PC-9 (cell line): ENCODE measurements at regions not wholly inside any gene's neighbourhood (a gene's known extent, or its start where the extent isn't known, plus 50 kb on each side); places are given as distances from the start of the nearest gene placed in this dataset.

Experiments
- BruUV-seq: library from RNA; stranded (reverse); fragments of 400-500 nt; replicated peaks from 2 replicates; lab custom pipeline; 2021; lab: Mats Ljungman, UMichigan
- CTCF ChIA-PET: fragments of 300-600 bp; sonication (Branson Sonifier 250); formaldehyde crosslinking; loops from one replicate; lab custom pipeline; 2022; ENCODE audit warnings: antibody characterized with exemption; lab: Charles Lee
- POLR2A ChIA-PET: fragments of 300-600 bp; sonication (Branson Sonifier 250); formaldehyde crosslinking; loops from one replicate; lab custom pipeline; 2022; ENCODE audit warnings: antibody characterized with exemption; ENCODE audit not compliant: unreplicated experiment; lab: Charles Lee
- DNase-seq, 2 experiments: peaks; one replicate each; pipeline versions ENCODE4 v3.0.0 to v3.0.0-alpha.2; 2015 to 2022; ENCODE audit warnings: mixed read lengths in 1 of 2
- H2AFZ ChIP-seq: fragments of 200-600 bp; sonication (generic); 2 replicates; pipeline ENCODE4 v1.8.1; 2017; ENCODE audit warnings: antibody characterized with exemption
- H3F3A ChIP-seq: fragments of 200-600 bp; sonication (generic); 2 replicates; pipeline ENCODE4 v1.8.1; 2017; ENCODE audit warnings: antibody characterized with exemption, mild to moderate bottlenecking, low read depth; ENCODE audit not compliant: insufficient read depth
- H3K27ac ChIP-seq: fragments of 200-600 bp; sonication (generic); 2 replicates; pipeline ENCODE4 v1.6.1; 2016; ENCODE audit warnings: mixed run types
- H3K27me3 ChIP-seq: fragments of 200-600 bp; sonication (generic); 2 replicates; pipeline ENCODE4 v1.6.1; 2016; ENCODE audit warnings: low read depth, mixed run types; ENCODE audit not compliant: insufficient read depth
- H3K36me3 ChIP-seq: fragments of 200-600 bp; sonication (generic); 2 replicates; pipeline ENCODE4 v1.6.1; 2016; ENCODE audit warnings: low read depth, mixed run types
- H3K4me1 ChIP-seq: fragments of 200-600 bp; sonication (generic); replicated peaks from 2 replicates; pipeline ENCODE4 v1.6.1; 2016; ENCODE audit warnings: mixed run types; ENCODE audit not compliant: insufficient read depth
- H3K4me2 ChIP-seq: fragments of 200-600 bp; sonication (generic); 2 replicates; pipeline ENCODE4 v1.6.1; 2017; ENCODE audit warnings: mixed run types
- H3K4me3 ChIP-seq: fragments of 200-600 bp; sonication (generic); 2 replicates; pipeline ENCODE4 v1.6.1; 2016; ENCODE audit warnings: mixed run types
- H3K79me2 ChIP-seq: fragments of 200-600 bp; sonication (generic); 2 replicates; pipeline ENCODE4 v1.6.1; 2017; ENCODE audit warnings: low read depth, mixed run types
- H3K9me2 ChIP-seq: fragments of 200-600 bp; sonication (generic); 2 replicates; pipeline ENCODE4 v1.8.1; 2017; ENCODE audit warnings: mild to moderate bottlenecking; ENCODE audit not compliant: insufficient read depth
- H3K9me3 ChIP-seq: fragments of 200-600 bp; sonication (generic); 2 replicates; pipeline ENCODE4 v1.8.1; 2016; ENCODE audit warnings: low read depth; ENCODE audit not compliant: insufficient read depth
- H4K20me1 ChIP-seq: fragments of 200-600 bp; sonication (generic); 2 replicates; pipeline ENCODE4 v1.8.1; 2017; ENCODE audit not compliant: insufficient read depth
- CTCF ChIP-seq: fragments of 200-600 bp; sonication (generic); conservative IDR thresholded peaks from 2 replicates; pipeline ENCODE4 v1.6.1; 2017; ENCODE audit warnings: mixed run types, antibody characterized with exemption, mild to moderate bottlenecking, moderate library complexity
- EZH2 ChIP-seq: fragments of 200-600 bp; sonication (generic); IDR thresholded peaks from 2 replicates; pipeline ENCODE4 v1.8.0; 2017; ENCODE audit warnings: antibody characterized with exemption, low read depth
- intact Hi-C: fragments of 100-400 bp; cut with micrococcal nuclease; formaldehyde crosslinking; loops from one replicate; pipeline ENCODE4 v1.10.0; 2022; ENCODE audit not compliant: unreplicated experiment

- intact Hi-C loops: loop anchor here (5.0 kb wide), 1 partner anchor 1145 kb away; no protein-coding TSS in a partner anchor
- CTCF ChIA-PET: interaction anchor here (0.7 kb wide), 1 partner anchor 1146 kb away, joined by 3 read pairs; no protein-coding TSS in a partner anchor
- TF ChIP-seq EZH2 (no peak), CTCF (no peak)
Observed at GRCh38 chr16:7027401-7027800, 305.2 kb upstream of the RBFOX1 start.

DNA sequence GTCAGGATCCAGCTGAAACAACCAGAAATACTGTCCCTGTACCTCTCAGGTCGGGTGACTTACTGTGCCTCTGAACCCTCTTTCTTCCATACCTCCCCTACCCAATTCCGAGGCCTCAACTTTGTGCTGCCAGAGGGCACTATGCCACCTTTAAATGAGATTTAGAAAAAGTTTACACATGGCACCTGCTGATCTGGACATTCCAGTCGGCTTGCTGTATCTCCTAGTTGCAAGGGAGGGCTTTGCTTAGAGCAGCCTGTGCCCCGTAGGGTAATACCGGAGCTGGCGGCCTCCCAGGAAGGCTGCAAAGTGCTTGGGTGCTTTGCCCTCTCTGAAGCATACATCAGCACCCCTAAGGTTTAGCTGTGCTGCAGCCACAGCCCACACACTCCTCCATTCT, 306.0 kb upstream of the RBFOX1 start:
- no peak overlapping the region for H3K4me2 ChIP-seq
- H3K9me3 ChIP-seq: no peaks in the 10 kb centered on the region
- no peak for DNase-seq
- H2AFZ ChIP-seq: no peak overlapping the region
- POLR2A ChIA-PET: no interaction called here
- H3K79me2 ChIP-seq: no peaks in the 10 kb centered on the region
- no peaks in the 10 kb centered on the region for H3K4me1 ChIP-seq
- no peaks in the 10 kb centered on the region for H3K27me3 ChIP-seq
- H3K27ac ChIP-seq: no peak overlapping the region
- CTCF ChIA-PET: no interaction called here
- TF ChIP-seq EZH2: no peak
- no peak for TF ChIP-seq CTCF
- intact Hi-C loops: loop anchor here (5.0 kb wide), 1 partner anchor 1146 kb away; no protein-coding TSS in a partner anchor
- BruUV-seq: no TSS peak
- no peaks in the 10 kb centered on the region for H3K9me2 ChIP-seq
- H3K4me3 ChIP-seq: no peak overlapping the region
- H4K20me1 ChIP-seq: no peaks in the 10 kb centered on the region; the same call in 1 of the 2 replicates
- no peaks in the 10 kb centered on the region for H3K36me3 ChIP-seq
- no peaks in the 10 kb centered on the region for H3F3A ChIP-seq

More at GRCh38 chr16:7027401-7027800, 305.2 kb upstream of the RBFOX1 start:
- no peak for DNase-seq
- Histone ChIP-seq H3K27me3 (no peaks in the 10 kb centered on the region; the same call in 1 of the 2 replicates), H3K4me1 (no peaks in the 10 kb centered on the region), H3K9me2 (no peaks in the 10 kb centered on the region), H3K36me3 (no peaks in the 10 kb centered on the region), H3K79me2 (no peaks in the 10 kb centered on the region), H3K4me3 (no peak overlapping the region), H2AFZ (no peak overlapping the region), H3K27ac (no peak overlapping the region), H3K4me2 (no peak overlapping the region), H3F3A (no peaks in the 10 kb centered on the region), H3K9me3 (no peaks in the 10 kb centered on the region), H4K20me1 (no peaks in the 10 kb centered on the region; the same call in 1 of the 2 replicates)
- POLR2A ChIA-PET: no interaction called here
- no TSS peak for BruUV-seq

DNA sequence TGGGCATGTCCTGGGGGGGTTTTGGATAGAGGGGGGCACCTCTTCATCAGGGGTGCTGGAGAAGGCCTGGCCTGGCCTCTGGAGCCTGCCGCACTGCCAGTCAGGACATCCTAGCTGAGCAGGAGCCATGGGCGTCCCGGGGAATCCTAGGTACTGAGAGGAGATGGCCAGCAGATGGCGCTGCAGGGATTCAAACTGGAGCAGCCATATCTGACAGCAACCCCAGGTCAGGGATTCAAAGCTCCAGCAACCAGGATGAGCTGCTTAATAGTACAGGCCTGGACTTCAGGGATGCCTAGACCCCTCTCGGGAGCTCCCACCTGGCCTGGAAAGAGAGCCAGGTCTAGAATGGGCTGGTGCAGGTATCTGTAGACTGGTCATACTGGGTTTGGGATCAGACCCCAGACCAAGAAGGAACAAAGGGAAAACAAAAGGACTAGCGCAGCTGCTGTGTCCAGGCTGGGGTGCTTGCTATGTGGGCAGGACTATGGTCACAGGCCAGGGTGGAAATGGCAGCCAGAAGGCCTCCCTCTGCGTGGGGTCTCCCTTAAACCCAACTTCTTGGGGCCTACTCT, 306.9 kb upstream of the RBFOX1 start:
- ChIA-PET POLR2A (no interaction called here), CTCF (interaction anchor here (0.5 kb wide), 1 partner anchor 1507 kb away, joined by 5 read pairs; no protein-coding TSS in a partner anchor)
- Histone ChIP-seq H3K27ac (no peak overlapping the region), H3K4me2 (no peak overlapping the region), H3K4me1 (no peaks in the 10 kb centered on the region), H3K36me3 (no peaks in the 10 kb centered on the region), H3K9me2 (no peaks in the 10 kb centered on the region), H3K79me2 (no peaks in the 10 kb centered on the region), H2AFZ (no peak overlapping the region), H3F3A (no peaks in the 10 kb centered on the region), H3K4me3 (no peak overlapping the region), H3K9me3 (no peaks in the 10 kb centered on the region), H3K27me3 (no peaks in the 10 kb centered on the region), H4K20me1 (no peaks in the 10 kb centered on the region)
- DNase-seq: peak; percentile 36 to 57
- no TSS peak for BruUV-seq
- peak; percentile 83 for TF ChIP-seq CTCF
- no peak for TF ChIP-seq EZH2
- intact Hi-C loops: loop anchor here (5.0 kb wide), 1 partner anchor 1147 kb away; no protein-coding TSS in a partner anchor
